ENCODE measurements at regions not wholly inside any gene's neighbourhood (a gene's known extent, or its start where the extent isn't known, plus 50 kb on each side); places are given as distances from the start of the nearest gene placed in this dataset.
"Not testable (repeated sequence)": the region's sequence is repeated elsewhere in the genome, so short reads cannot be mapped to it uniquely, and the experiment has no call there.

GRCh38 chrX:7996851-7997250 lies 69.6 kb upstream of the PNPLA4 start:
- Histone ChIP-seq H3K36me3 (replicated peaks) (no peaks in the 10 kb centered on the region), H3K27me3 (replicated peaks) (no peaks in the 10 kb centered on the region), H3K27ac (no peak overlapping the region), H3K4me3 (ENCODE audit: low read depth, low read length) (no peak overlapping the region)
- no peak for DNase-seq
- in situ Hi-C loops (cut with HindIII; ENCODE audit: low pct_ligation_motif_present, low sequenced_read_pairs), result no loop called here
- no peak for TF ChIP-seq CTCF (IDR thresholded peaks at IDR 0.05; ENCODE audit: low read depth, low read length, missing control alignments)

GRCh38 chrX:7996414-7996813 lies 69.2 kb upstream of the PNPLA4 start:
- Histone ChIP-seq H3K4me3 (ENCODE audit: low read depth, low read length) (no peak overlapping the region), H3K27me3 (replicated peaks) (no peaks in the 10 kb centered on the region), H3K36me3 (replicated peaks) (no peaks in the 10 kb centered on the region), H3K27ac (no peak overlapping the region)
- TF ChIP-seq CTCF (IDR thresholded peaks at IDR 0.05; ENCODE audit: low read depth, low read length, missing control alignments), result peak; percentile 55
- in situ Hi-C loops (cut with HindIII; ENCODE audit: low pct_ligation_motif_present, low sequenced_read_pairs), result no loop called here
- peak; percentile 32 for DNase-seq

GRCh38 chrX:7993873-7994272 lies 66.7 kb upstream of the PNPLA4 start:
- Histone ChIP-seq H3K36me3 (replicated peaks) (no peaks in the 10 kb centered on the region), H3K4me3 (ENCODE audit: low read depth, low read length) (no peak overlapping the region), H3K27ac (no peak overlapping the region), H3K27me3 (replicated peaks) (no peaks in the 10 kb centered on the region)
- TF ChIP-seq CTCF (IDR thresholded peaks at IDR 0.05; ENCODE audit: low read depth, low read length, missing control alignments), result no peak
- in situ Hi-C loops (cut with HindIII; ENCODE audit: low pct_ligation_motif_present, low sequenced_read_pairs), result no loop called here
- DNase-seq, result no peak

GRCh38 chrX:7988013-7988759 lies 61.0 kb upstream of the PNPLA4 start:
- H3K4me3 ChIP-seq (ENCODE audit: low read depth, low read length); H3K36me3 ChIP-seq (replicated peaks); in situ Hi-C loops (cut with HindIII; ENCODE audit: low pct_ligation_motif_present, low sequenced_read_pairs); H3K27me3 ChIP-seq (replicated peaks): not testable (repeated sequence)
- DNase-seq, result peak; percentile 25
- H3K27ac ChIP-seq, result peak overlapping the region; percentile 27

- H3K27me3 ChIP-seq (replicated peaks), result no peaks in the 10 kb centered on the region
- H3K36me3 ChIP-seq (replicated peaks), result no peaks in the 10 kb centered on the region
- in situ Hi-C loops (cut with HindIII; ENCODE audit: low pct_ligation_motif_present, low sequenced_read_pairs), result no loop called here
- H3K27ac ChIP-seq, result peak overlapping the region; percentile 27
- DNase-seq, result peak; percentile 10
- no peak for TF ChIP-seq CTCF (IDR thresholded peaks at IDR 0.05; ENCODE audit: low read depth, low read length, missing control alignments)
- H3K4me3 ChIP-seq (ENCODE audit: low read depth, low read length), result no peak overlapping the region
Observed at GRCh38 chrX:7987160-7988012, 60.2 kb upstream of the PNPLA4 start.

GRCh38 chrX:7986738-7987137 lies 59.5 kb upstream of the PNPLA4 start:
- H3K27ac ChIP-seq; H3K4me3 ChIP-seq (ENCODE audit: low read depth, low read length); in situ Hi-C loops (cut with HindIII; ENCODE audit: low pct_ligation_motif_present, low sequenced_read_pairs); H3K27me3 ChIP-seq (replicated peaks); H3K36me3 ChIP-seq (replicated peaks); DNase-seq: not testable (repeated sequence)

All from brain microvascular endothelial cell (primary cell).